ENCODE measurements at regions not wholly inside any gene's neighbourhood (a gene's known extent, or its start where the extent isn't known, plus 50 kb on each side); places are given as distances from the start of the nearest gene placed in this dataset.

DNA sequence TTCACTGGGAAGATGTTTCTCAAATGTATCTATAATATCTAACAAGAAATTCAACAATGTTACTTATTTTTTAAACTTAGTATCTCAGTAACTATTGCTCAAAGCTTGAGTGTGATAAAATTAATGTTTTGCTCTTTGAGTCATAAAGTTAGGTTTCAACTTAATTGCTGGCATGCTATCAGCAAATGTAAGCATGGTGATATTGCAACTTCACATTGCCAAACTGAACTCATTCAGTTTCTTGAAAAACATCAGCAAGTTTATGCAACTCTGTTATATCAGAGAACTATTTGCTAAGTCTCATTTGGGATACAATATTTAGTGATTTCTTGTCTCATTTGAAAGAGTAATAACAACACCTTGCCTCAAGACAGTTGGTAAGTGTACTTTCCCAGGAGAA lies 91.2 kb upstream of the KLF3 start:
- no peak for DNase-seq (ENCODE audit: extremely low read depth, low read depth)
- no peak for TF ChIP-seq CTCF (IDR thresholded peaks at IDR 0.05; ENCODE audit: low read depth, low read length, missing control alignments)
- no peak overlapping the region for H3K4me3 ChIP-seq (replicated peaks; ENCODE audit: low read depth, low read length)

DNA sequence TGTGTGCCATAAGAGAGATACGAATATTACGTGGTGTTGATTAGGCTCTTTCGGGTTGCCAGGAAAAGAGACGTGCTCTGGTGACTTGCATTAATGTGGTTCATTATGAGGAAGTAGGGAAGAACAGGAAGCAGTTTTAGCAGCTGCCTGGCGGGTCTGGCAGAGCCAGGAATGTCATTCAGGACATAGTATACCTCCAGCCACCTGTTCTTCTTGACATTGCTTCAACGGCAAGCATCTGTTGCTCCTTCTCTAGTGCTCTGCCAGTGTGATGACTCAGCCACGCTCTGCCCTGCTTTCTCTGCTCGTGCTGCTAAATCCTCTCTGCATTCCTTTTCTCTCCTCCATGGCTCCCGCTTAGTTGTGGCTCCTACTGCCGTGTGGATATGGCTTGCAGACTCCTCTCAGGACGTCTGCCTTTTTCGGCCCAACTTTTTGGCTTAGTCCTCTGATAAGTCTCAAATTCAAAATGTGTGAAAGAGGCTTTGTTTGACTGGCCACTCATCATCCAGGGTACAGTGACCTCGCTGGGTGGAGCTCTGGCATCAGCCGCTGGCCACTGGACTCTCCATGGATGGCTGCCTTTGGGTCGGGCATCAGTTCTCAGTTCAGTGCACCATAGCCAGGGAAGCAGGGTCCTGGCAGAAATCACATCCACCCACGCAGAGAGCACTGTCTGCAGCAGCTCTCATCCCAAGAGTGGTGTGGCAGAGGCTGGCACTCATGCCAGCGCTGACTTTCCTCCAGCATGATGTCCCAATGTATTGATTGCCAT lies 89.3 kb upstream of the KLF3 start:
- DNase-seq (ENCODE audit: extremely low read depth, low read depth), result no peak
- H3K4me3 ChIP-seq (replicated peaks; ENCODE audit: low read depth, low read length), result no peak overlapping the region

DNA sequence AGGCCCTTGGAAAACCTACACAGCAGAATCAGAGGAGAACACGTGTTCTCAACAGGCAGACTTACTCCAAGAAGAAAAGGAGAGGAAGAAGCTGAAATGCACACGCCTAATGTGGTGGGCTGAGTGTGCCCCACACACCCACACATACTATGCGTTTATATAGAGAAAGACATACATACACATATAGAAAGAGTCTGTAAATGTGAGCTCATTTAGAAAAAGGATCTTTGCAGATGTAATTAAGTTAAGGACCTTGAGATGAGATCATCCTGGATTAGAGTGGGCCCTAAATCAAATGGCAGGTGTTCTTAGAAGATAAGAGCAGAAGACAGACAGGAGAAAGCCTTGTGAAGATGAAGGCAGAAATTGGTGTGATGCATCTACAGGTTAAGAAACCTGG lies 87.2 kb upstream of the KLF3 start:
- no peak for DNase-seq (ENCODE audit: extremely low read depth, low read depth)
- TF ChIP-seq CTCF (IDR thresholded peaks at IDR 0.05; ENCODE audit: low read depth, low read length, missing control alignments), result no peak
- no peak overlapping the region for H3K4me3 ChIP-seq (replicated peaks; ENCODE audit: low read depth, low read length)

More for the DNA sequence above, 89.3 kb upstream of the KLF3 start:
- no peak for TF ChIP-seq CTCF (IDR thresholded peaks at IDR 0.05; ENCODE audit: low read depth, low read length, missing control alignments)

GRCh38 chr4:38577462-38577861 lies 86.5 kb upstream of the KLF3 start:
- H3K4me3 ChIP-seq (replicated peaks; ENCODE audit: low read depth, low read length), result no peak overlapping the region
- no peak for DNase-seq (ENCODE audit: extremely low read depth, low read depth)
- TF ChIP-seq CTCF (IDR thresholded peaks at IDR 0.05; ENCODE audit: low read depth, low read length, missing control alignments), result no peak

- TF ChIP-seq CTCF (IDR thresholded peaks at IDR 0.05; ENCODE audit: low read depth, low read length, missing control alignments), result no peak
- no peak for DNase-seq (ENCODE audit: extremely low read depth, low read depth)
Measured at GRCh38 chr4:38581426-38582106, 82.4 kb upstream of the KLF3 start.

GRCh38 chr4:38582445-38582844 lies 81.6 kb upstream of the KLF3 start:
- no peak overlapping the region for H3K4me3 ChIP-seq (replicated peaks; ENCODE audit: low read depth, low read length)
- no peak for DNase-seq (ENCODE audit: extremely low read depth, low read depth)
- no peak for TF ChIP-seq CTCF (IDR thresholded peaks at IDR 0.05; ENCODE audit: low read depth, low read length, missing control alignments)

More at GRCh38 chr4:38581426-38582106, 82.4 kb upstream of the KLF3 start:
- H3K4me3 ChIP-seq (replicated peaks; ENCODE audit: low read depth, low read length), result no peak overlapping the region

Measured in HFF-Myc (cell line).